HK-2 (cell line): ENCODE measurements at regions not wholly inside any gene's neighbourhood (a gene's known extent, or its start where the extent isn't known, plus 50 kb on each side); places are given as distances from the start of the nearest gene placed in this dataset.

Source experiments
- DNase-seq: peaks from one replicate; pipeline ENCODE4 v3.0.0-alpha.2; 2018; ENCODE audit not compliant: unreplicated experiment

GRCh38 chr5:175765858-175766257 lies 105.5 kb upstream of the CPLX2 start:
- DNase-seq: no peak

- no peak for DNase-seq
These were observed 104.4 kb upstream of the CPLX2 start for GRCh38 chr5:175766963-175767362.

GRCh38 chr5:175772747-175773533 lies 98.4 kb upstream of the CPLX2 start:
- DNase-seq: no peak

GRCh38 chr5:175773534-175774070 lies 97.8 kb upstream of the CPLX2 start:
- DNase-seq: no peak

GRCh38 chr5:175775416-175775815 lies 96.0 kb upstream of the CPLX2 start:
- no peak for DNase-seq

GRCh38 chr5:175778951-175779503 lies 92.4 kb upstream of the CPLX2 start:
- DNase-seq: no peak

- no peak for DNase-seq
These were observed 87.6 kb upstream of the CPLX2 start for GRCh38 chr5:175783739-175784138.

- DNase-seq: no peak
These were observed 87.1 kb upstream of the CPLX2 start for GRCh38 chr5:175784230-175784629.

- no peak for DNase-seq
These were observed 85.7 kb upstream of the CPLX2 start for GRCh38 chr5:175785681-175786080.

GRCh38 chr5:175788155-175788787 lies 83.1 kb upstream of the CPLX2 start:
- DNase-seq: no peak

GRCh38 chr5:175789670-175790069 lies 81.7 kb upstream of the CPLX2 start:
- DNase-seq: no peak

- DNase-seq: no peak
These were observed 80.6 kb upstream of the CPLX2 start for GRCh38 chr5:175790796-175791195.

GRCh38 chr5:175795959-175796358 lies 75.4 kb upstream of the CPLX2 start:
- DNase-seq: no peak

GRCh38 chr5:175796536-175797499 lies 74.6 kb upstream of the CPLX2 start:
- DNase-seq: peak; percentile 81

- DNase-seq: no peak
These were observed 73.8 kb upstream of the CPLX2 start for GRCh38 chr5:175797521-175798038.

- no peak for DNase-seq
These were observed 72.8 kb upstream of the CPLX2 start for GRCh38 chr5:175798626-175799025.

GRCh38 chr5:175800656-175801081 lies 70.7 kb upstream of the CPLX2 start:
- DNase-seq: no peak

GRCh38 chr5:175802361-175802760 lies 69.0 kb upstream of the CPLX2 start:
- DNase-seq: no peak

GRCh38 chr5:175803254-175803653 lies 68.1 kb upstream of the CPLX2 start:
- no peak for DNase-seq

GRCh38 chr5:175803736-175804454 lies 67.5 kb upstream of the CPLX2 start:
- DNase-seq: no peak
